ENCODE measurements at regions not wholly inside any gene's neighbourhood (a gene's known extent, or its start where the extent isn't known, plus 50 kb on each side); places are given as distances from the start of the nearest gene placed in this dataset.
"Not testable (repeated sequence)": the region's sequence is repeated elsewhere in the genome, so short reads cannot be mapped to it uniquely, and the experiment has no call there.

GRCh38 chr3:166634091-166634746, 745.9 kb downstream of the ZBBX start:
- Histone ChIP-seq H3K9me3 (no peaks in the 10 kb centered on the region), H3K4me3 (no peak overlapping the region), H3K36me3 (no peaks in the 10 kb centered on the region), H3K4me1 (no peaks in the 10 kb centered on the region), H3K27me3 (no peaks in the 10 kb centered on the region), H3K27ac (no peak overlapping the region)
- in situ Hi-C loops (cut with MboI; ENCODE audit: low sequenced_read_pairs in 4 of 4) (no loop called here), intact Hi-C loops (cut with DNase I; ENCODE audit: low total_unique reads) (no loop called here)
- DNase-seq = no peak
- no peak for ATAC-seq
- TF ChIP-seq POLR2A (IDR thresholded peaks at IDR 0.05) = no peak
- no peak for TF ChIP-seq CTCF (IDR thresholded peaks at IDR 0.05 in 4 of 5, conservative IDR thresholded peaks at IDR 0.05 in 1 of 5)

- Histone ChIP-seq H3K4me1 (no peaks in the 10 kb centered on the region), H3K4me3 (no peak overlapping the region), H3K27ac (no peak overlapping the region), H3K9me3 (no peaks in the 10 kb centered on the region), H3K27me3 (no peaks in the 10 kb centered on the region), H3K36me3 (no peaks in the 10 kb centered on the region)
- intact Hi-C loops (cut with DNase I; ENCODE audit: low total_unique reads) = no loop called here
- DNase-seq (no peak), ATAC-seq (no peak)
- in situ Hi-C loops (cut with MboI; ENCODE audit: low sequenced_read_pairs in 4 of 4) = no loop called here
- TF ChIP-seq CTCF (IDR thresholded peaks at IDR 0.05 in 4 of 5, conservative IDR thresholded peaks at IDR 0.05 in 1 of 5) (no peak), POLR2A (IDR thresholded peaks at IDR 0.05) (no peak)
These were observed 749.9 kb downstream of the ZBBX start for GRCh38 chr3:166630190-166630589.

- Histone ChIP-seq H3K9me3 (no peaks in the 10 kb centered on the region), H3K36me3 (no peaks in the 10 kb centered on the region), H3K4me1 (no peaks in the 10 kb centered on the region), H3K27me3 (no peaks in the 10 kb centered on the region), H3K27ac (no peak overlapping the region), H3K4me3 (no peak overlapping the region)
- ATAC-seq (no peak), DNase-seq (no peak)
- in situ Hi-C loops (cut with MboI; ENCODE audit: low sequenced_read_pairs in 4 of 4) (no loop called here), intact Hi-C loops (cut with DNase I; ENCODE audit: low total_unique reads) (no loop called here)
- TF ChIP-seq CTCF (IDR thresholded peaks at IDR 0.05 in 4 of 5, conservative IDR thresholded peaks at IDR 0.05 in 1 of 5) = no peak
- no peak for TF ChIP-seq POLR2A (IDR thresholded peaks at IDR 0.05)
These were observed 766.7 kb downstream of the ZBBX start for GRCh38 chr3:166613365-166613764.

GRCh38 chr3:166612761-166613160, 767.3 kb downstream of the ZBBX start:
- H3K4me3 ChIP-seq; H3K36me3 ChIP-seq; in situ Hi-C loops (cut with MboI; ENCODE audit: low sequenced_read_pairs in 4 of 4); intact Hi-C loops (cut with DNase I; ENCODE audit: low total_unique reads); DNase-seq; ATAC-seq; H3K4me1 ChIP-seq; H3K27me3 ChIP-seq; H3K9me3 ChIP-seq; H3K27ac ChIP-seq: not testable (repeated sequence)

GRCh38 chr3:166607933-166608521, 770.8 kb upstream of the BCHE start:
- in situ Hi-C loops (cut with MboI; ENCODE audit: low sequenced_read_pairs in 4 of 4) = no loop called here

More at GRCh38 chr3:166607933-166608521, 770.8 kb upstream of the BCHE start:
- Histone ChIP-seq H3K27me3 (no peaks in the 10 kb centered on the region), H3K9me3 (no peaks in the 10 kb centered on the region), H3K4me3 (no peak overlapping the region), H3K4me1 (no peaks in the 10 kb centered on the region), H3K36me3 (no peaks in the 10 kb centered on the region), H3K27ac (no peak overlapping the region)
- ATAC-seq = no peak
- TF ChIP-seq CTCF (IDR thresholded peaks at IDR 0.05 in 4 of 5, conservative IDR thresholded peaks at IDR 0.05 in 1 of 5) (no peak), POLR2A (IDR thresholded peaks at IDR 0.05) (no peak)
- intact Hi-C loops (cut with DNase I; ENCODE audit: low total_unique reads) = no loop called here
- DNase-seq = no peak

Data from gastrocnemius medialis (tissue), 4 donors.